ENCODE measurements at regions not wholly inside any gene's neighbourhood (a gene's known extent, or its start where the extent isn't known, plus 50 kb on each side); places are given as distances from the start of the nearest gene placed in this dataset.
"Not testable (repeated sequence)": the region's sequence is repeated elsewhere in the genome, so short reads cannot be mapped to it uniquely, and the experiment has no call there.

DNA sequence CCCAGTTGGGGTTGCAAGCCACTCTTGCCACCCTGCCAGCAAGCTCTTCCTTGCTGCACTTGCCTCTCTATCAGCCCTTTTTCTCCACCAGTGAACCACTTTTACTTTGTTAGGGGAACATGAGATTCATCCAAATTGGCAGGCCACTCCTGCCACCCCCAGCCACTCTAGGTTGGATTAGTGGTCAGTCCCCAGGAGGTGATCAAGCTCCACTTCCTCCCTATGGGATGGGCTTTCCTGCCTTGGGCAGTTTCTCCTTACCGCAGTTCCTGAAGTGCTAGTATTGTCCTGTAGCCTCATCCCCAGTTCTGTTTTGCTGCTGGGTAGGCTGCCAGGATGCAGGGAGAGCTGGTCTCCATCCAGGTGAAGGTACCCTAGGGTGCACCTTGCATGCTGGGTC is 104.5 kb downstream of the ALG10 start:
- Histone ChIP-seq H3K9ac (no peak overlapping the region), H2AFZ (replicated peaks) (no peak overlapping the region), H3K79me2 (ENCODE audit: low read depth) (no peaks in the 10 kb centered on the region), H3K4me1 (no peaks in the 10 kb centered on the region), H3K4me3 (no peak overlapping the region), H3K9me3 (ENCODE audit: low read depth) (peaks cover 13% of the 10 kb centered on the region), H3K27ac (no peak overlapping the region), H3F3A (ENCODE audit: low read depth) (no peaks in the 10 kb centered on the region), H3K27me3 (no peaks in the 10 kb centered on the region), H4K20me1 (ENCODE audit: low read depth) (no peaks in the 10 kb centered on the region), H3K36me3 (no peaks in the 10 kb centered on the region), H3K4me2 (no peak overlapping the region)
- H3K27ac Mint-ChIP-seq = no peak overlapping the region
- no peaks in the 10 kb centered on the region for H3K4me1 Mint-ChIP-seq
- no peaks in the 10 kb centered on the region for H3K36me3 Mint-ChIP-seq
- H3K4me3 Mint-ChIP-seq = no peak overlapping the region
- DNase-seq (ENCODE audit: low spot score) = no peak
- peaks cover 26% of the 10 kb centered on the region for H3K9me3 Mint-ChIP-seq
- TF ChIP-seq, protein P1, sequence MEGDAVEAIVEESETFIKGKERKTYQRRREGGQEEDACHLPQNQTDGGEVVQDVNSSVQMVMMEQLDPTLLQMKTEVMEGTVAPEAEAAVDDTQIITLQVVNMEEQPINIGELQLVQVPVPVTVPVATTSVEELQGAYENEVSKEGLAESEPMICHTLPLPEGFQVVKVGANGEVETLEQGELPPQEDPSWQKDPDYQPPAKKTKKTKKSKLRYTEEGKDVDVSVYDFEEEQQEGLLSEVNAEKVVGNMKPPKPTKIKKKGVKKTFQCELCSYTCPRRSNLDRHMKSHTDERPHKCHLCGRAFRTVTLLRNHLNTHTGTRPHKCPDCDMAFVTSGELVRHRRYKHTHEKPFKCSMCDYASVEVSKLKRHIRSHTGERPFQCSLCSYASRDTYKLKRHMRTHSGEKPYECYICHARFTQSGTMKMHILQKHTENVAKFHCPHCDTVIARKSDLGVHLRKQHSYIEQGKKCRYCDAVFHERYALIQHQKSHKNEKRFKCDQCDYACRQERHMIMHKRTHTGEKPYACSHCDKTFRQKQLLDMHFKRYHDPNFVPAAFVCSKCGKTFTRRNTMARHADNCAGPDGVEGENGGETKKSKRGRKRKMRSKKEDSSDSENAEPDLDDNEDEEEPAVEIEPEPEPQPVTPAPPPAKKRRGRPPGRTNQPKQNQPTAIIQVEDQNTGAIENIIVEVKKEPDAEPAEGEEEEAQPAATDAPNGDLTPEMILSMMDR (IDR thresholded peaks at IDR 0.05) = no peak
- no peak for TF ChIP-seq EZH2phosphoT487 (IDR thresholded peaks at IDR 0.05)
- no peak for TF ChIP-seq EZH2 (IDR thresholded peaks at IDR 0.05)
- peaks cover 6% of the 10 kb centered on the region for H3K27me3 Mint-ChIP-seq (ENCODE audit: insufficient read depth, low read depth)

DNA sequence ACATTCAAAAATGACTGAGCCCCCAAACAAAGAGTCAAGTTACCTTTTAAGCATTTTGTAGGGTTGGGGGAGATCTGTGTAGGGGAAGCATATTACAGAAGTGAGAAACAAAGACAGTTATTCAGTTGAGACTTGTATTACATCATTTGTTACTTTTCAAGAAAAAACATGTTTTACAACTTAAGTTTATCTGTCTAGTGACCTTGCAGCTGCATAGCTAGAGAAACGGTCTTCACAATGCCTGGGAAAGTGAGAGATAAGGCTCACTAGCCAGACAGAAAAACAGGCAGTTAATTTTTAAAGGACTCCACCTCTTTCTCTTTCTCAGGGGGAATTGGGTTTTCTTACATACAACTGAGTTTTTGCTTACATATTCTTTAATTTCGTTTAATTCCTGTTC is 105.1 kb downstream of the ALG10 start:
- not testable (repeated sequence) for H3K27ac ChIP-seq; H3K4me3 ChIP-seq; H3K79me2 ChIP-seq (ENCODE audit: low read depth); H3K9ac ChIP-seq; H3K27me3 Mint-ChIP-seq (ENCODE audit: insufficient read depth, low read depth); H3K36me3 Mint-ChIP-seq; H3K4me3 Mint-ChIP-seq; H3K4me1 Mint-ChIP-seq; H2AFZ ChIP-seq (replicated peaks); H3K36me3 ChIP-seq; DNase-seq (ENCODE audit: low spot score); H3K4me1 ChIP-seq; H3F3A ChIP-seq (ENCODE audit: low read depth); H3K4me2 ChIP-seq; H4K20me1 ChIP-seq (ENCODE audit: low read depth); H3K27ac Mint-ChIP-seq; H3K27me3 ChIP-seq
- H3K9me3 ChIP-seq (ENCODE audit: low read depth) = peaks cover 13% of the 10 kb centered on the region
- peaks cover 31% of the 10 kb centered on the region for H3K9me3 Mint-ChIP-seq

DNA sequence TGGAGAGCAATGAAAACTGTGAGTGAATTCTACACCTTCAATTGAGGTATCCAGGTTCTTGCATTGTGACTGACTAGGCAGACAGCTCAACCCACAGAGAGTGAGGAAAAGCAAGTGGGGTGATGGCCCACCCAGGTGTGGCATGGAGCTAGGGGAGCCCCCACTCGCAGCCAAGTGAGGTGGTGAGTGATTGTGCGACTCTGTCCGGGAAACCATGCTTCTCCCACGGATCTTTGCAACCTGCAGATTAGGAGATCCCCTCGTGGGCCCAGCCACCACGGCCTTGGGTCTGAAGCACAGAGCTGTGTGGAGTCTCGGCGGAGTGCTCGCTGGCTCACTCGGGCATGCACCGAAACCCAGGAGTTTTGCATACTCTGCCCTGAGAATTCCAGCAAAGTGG is 120.1 kb downstream of the ALG10 start:
- no peak overlapping the region for H3K9ac ChIP-seq
- H3K36me3 ChIP-seq = no peaks in the 10 kb centered on the region
- no peak for TF ChIP-seq EZH2 (IDR thresholded peaks at IDR 0.05)
- TF ChIP-seq EZH2phosphoT487 (IDR thresholded peaks at IDR 0.05) = no peak
- TF ChIP-seq, protein P1 (IDR thresholded peaks at IDR 0.05) = no peak
- Mint-ChIP-seq H3K36me3 (no peaks in the 10 kb centered on the region), H3K4me1 (no peaks in the 10 kb centered on the region), H3K27me3 (ENCODE audit: insufficient read depth, low read depth) (peaks cover 4% of the 10 kb centered on the region), H3K9me3 (peaks cover 23% of the 10 kb centered on the region), H3K4me3 (no peak overlapping the region), H3K27ac (no peak overlapping the region)
- H2AFZ ChIP-seq (replicated peaks) = no peak overlapping the region
- H3K9me3 ChIP-seq (ENCODE audit: low read depth) = peaks cover 4% of the 10 kb centered on the region
- no peaks in the 10 kb centered on the region for H4K20me1 ChIP-seq (ENCODE audit: low read depth)
- DNase-seq (ENCODE audit: low spot score) = no peak
- H3K79me2 ChIP-seq (ENCODE audit: low read depth) = no peaks in the 10 kb centered on the region
- H3K27me3 ChIP-seq = no peaks in the 10 kb centered on the region
- no peak overlapping the region for H3K27ac ChIP-seq
- no peaks in the 10 kb centered on the region for H3K4me1 ChIP-seq
- no peak overlapping the region for H3K4me3 ChIP-seq
- no peak overlapping the region for H3K4me2 ChIP-seq
- no peaks in the 10 kb centered on the region for H3F3A ChIP-seq (ENCODE audit: low read depth)

DNA sequence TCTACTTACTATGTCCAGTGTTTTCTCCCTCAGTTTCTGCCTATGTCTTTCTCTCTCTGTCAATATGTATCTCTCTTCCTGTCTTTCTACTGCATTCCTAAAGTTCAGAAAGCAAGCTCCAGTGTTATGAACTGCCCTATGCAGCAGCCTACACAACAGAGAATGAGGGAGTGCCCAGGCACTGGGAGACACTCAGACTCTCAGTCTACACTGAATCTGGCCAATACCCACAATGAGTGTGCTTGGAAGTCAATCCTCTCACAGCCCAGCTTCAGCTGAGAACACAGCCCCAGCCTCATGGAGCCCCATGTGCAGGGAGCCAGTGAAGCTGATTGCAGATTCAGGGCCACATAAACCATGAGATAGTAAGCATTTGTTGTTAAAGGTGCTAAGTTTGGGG is 128.7 kb downstream of the ALG10 start:
- no peak overlapping the region for H2AFZ ChIP-seq (replicated peaks)
- H3K4me3 ChIP-seq = no peak overlapping the region
- DNase-seq (ENCODE audit: low spot score) = no peak
- no peak overlapping the region for H3K4me2 ChIP-seq
- no peak overlapping the region for H3K27ac ChIP-seq
- Mint-ChIP-seq H3K4me3 (no peak overlapping the region), H3K9me3 (peaks cover 31% of the 10 kb centered on the region), H3K36me3 (no peaks in the 10 kb centered on the region), H3K27ac (no peak overlapping the region), H3K4me1 (no peaks in the 10 kb centered on the region), H3K27me3 (ENCODE audit: insufficient read depth, low read depth) (peaks cover 3% of the 10 kb centered on the region)
- H3K9ac ChIP-seq = no peak overlapping the region
- H3K9me3 ChIP-seq (ENCODE audit: low read depth) = peaks cover 10% of the 10 kb centered on the region
- H3K36me3 ChIP-seq = no peaks in the 10 kb centered on the region
- H3K27me3 ChIP-seq = no peaks in the 10 kb centered on the region
- TF ChIP-seq, protein P1 (IDR thresholded peaks at IDR 0.05) = no peak
- TF ChIP-seq EZH2 (IDR thresholded peaks at IDR 0.05) (no peak), EZH2phosphoT487 (IDR thresholded peaks at IDR 0.05) (no peak)
- H4K20me1 ChIP-seq (ENCODE audit: low read depth) = no peaks in the 10 kb centered on the region
- H3K4me1 ChIP-seq = no peaks in the 10 kb centered on the region
- H3K79me2 ChIP-seq (ENCODE audit: low read depth) = no peaks in the 10 kb centered on the region
- no peaks in the 10 kb centered on the region for H3F3A ChIP-seq (ENCODE audit: low read depth)
